Type B pancreatic cell (in vitro differentiated cells): ENCODE measurements at regions not wholly inside any gene's neighbourhood (a gene's known extent, or its start where the extent isn't known, plus 50 kb on each side); places are given as distances from the start of the nearest gene placed in this dataset.
"Not testable (repeated sequence)": the region's sequence is repeated elsewhere in the genome, so short reads cannot be mapped to it uniquely, and the experiment has no call there.

Experiments
- DNase-seq: peaks from one replicate; pipeline ENCODE4 v3.0.0; 2021; ENCODE audit warnings: mixed read lengths; ENCODE audit not compliant: unreplicated experiment; ENCODE audit errors: extremely low spot score
- H3K27ac Mint-ChIP-seq: 2 replicates; pipeline ENCODE4 v1.8.0; 2021; ENCODE audit warnings: mild to moderate bottlenecking, mixed read lengths
- H3K27me3 Mint-ChIP-seq: 2 replicates; pipeline ENCODE4 v1.8.0; 2021; ENCODE audit warnings: mixed read lengths
- H3K36me3 Mint-ChIP-seq: 2 replicates; pipeline ENCODE4 v1.8.0; 2021; ENCODE audit warnings: mixed read lengths
- H3K4me1 Mint-ChIP-seq: one replicate; pipeline ENCODE4 v1.8.0; 2021; ENCODE audit warnings: mixed read lengths; ENCODE audit not compliant: unreplicated experiment
- H3K4me3 Mint-ChIP-seq: 2 replicates; pipeline ENCODE4 v1.8.0; 2021; ENCODE audit warnings: mild to moderate bottlenecking, mixed read lengths
- H3K9me3 Mint-ChIP-seq: 2 replicates; pipeline ENCODE4 v1.8.0; 2021; ENCODE audit warnings: mixed read lengths
- CTCF ChIP-seq: fragments of 200-600 bp; sonication (generic); conservative IDR thresholded peaks from 2 replicates; pipeline ENCODE4 v1.5.0; 2021; ENCODE audit warnings: antibody characterized with exemption, mild to moderate bottlenecking

GRCh38 chr5:30147976-30148375 is 1045.5 kb upstream of the CDH6 start:
- no peak for DNase-seq
- Mint-ChIP-seq H3K36me3 (no peaks in the 10 kb centered on the region), H3K27ac (no peak overlapping the region), H3K27me3 (no peaks in the 10 kb centered on the region), H3K9me3 (peaks cover 8% of the 10 kb centered on the region), H3K4me3 (no peak overlapping the region), H3K4me1 (no peaks in the 10 kb centered on the region)
- TF ChIP-seq CTCF: no peak

GRCh38 chr5:30144059-30144458 is 1049.4 kb upstream of the CDH6 start:
- not testable (repeated sequence) for DNase-seq, H3K27ac Mint-ChIP-seq, H3K4me3 Mint-ChIP-seq, H3K27me3 Mint-ChIP-seq, H3K9me3 Mint-ChIP-seq, H3K4me1 Mint-ChIP-seq, H3K36me3 Mint-ChIP-seq

GRCh38 chr5:30142432-30142831 is 1051.1 kb upstream of the CDH6 start:
- H3K36me3 Mint-ChIP-seq: no peaks in the 10 kb centered on the region
- H3K9me3 Mint-ChIP-seq: peaks cover 8% of the 10 kb centered on the region
- H3K4me1 Mint-ChIP-seq: no peaks in the 10 kb centered on the region
- TF ChIP-seq CTCF: no peak
- no peak for DNase-seq
- no peak overlapping the region for H3K27ac Mint-ChIP-seq
- H3K4me3 Mint-ChIP-seq: no peak overlapping the region
- H3K27me3 Mint-ChIP-seq: no peaks in the 10 kb centered on the region

- no peak for DNase-seq
- TF ChIP-seq CTCF: no peak
- H3K4me1 Mint-ChIP-seq: no peaks in the 10 kb centered on the region
- no peaks in the 10 kb centered on the region for H3K9me3 Mint-ChIP-seq
- H3K36me3 Mint-ChIP-seq: no peaks in the 10 kb centered on the region
- no peak overlapping the region for H3K4me3 Mint-ChIP-seq
- H3K27me3 Mint-ChIP-seq: no peaks in the 10 kb centered on the region
- H3K27ac Mint-ChIP-seq: no peak overlapping the region
Observed at GRCh38 chr5:30121043-30121442, 1072.4 kb upstream of the CDH6 start.

GRCh38 chr5:30117135-30117534 is 1076.4 kb upstream of the CDH6 start:
- no peak for DNase-seq
- Mint-ChIP-seq H3K27ac (no peak overlapping the region), H3K27me3 (no peaks in the 10 kb centered on the region), H3K4me3 (no peak overlapping the region), H3K36me3 (no peaks in the 10 kb centered on the region), H3K4me1 (no peaks in the 10 kb centered on the region), H3K9me3 (no peaks in the 10 kb centered on the region)
- TF ChIP-seq CTCF: no peak

GRCh38 chr5:30113542-30113941 is 1079.9 kb upstream of the CDH6 start:
- no peaks in the 10 kb centered on the region for H3K27me3 Mint-ChIP-seq
- no peaks in the 10 kb centered on the region for H3K4me1 Mint-ChIP-seq
- no peak overlapping the region for H3K27ac Mint-ChIP-seq
- no peaks in the 10 kb centered on the region for H3K36me3 Mint-ChIP-seq
- H3K9me3 Mint-ChIP-seq: no peaks in the 10 kb centered on the region
- no peak for TF ChIP-seq CTCF
- DNase-seq: no peak
- no peak overlapping the region for H3K4me3 Mint-ChIP-seq
